CD14-positive monocyte (primary cell): ENCODE measurements at regions not wholly inside any gene's neighbourhood (a gene's known extent, or its start where the extent isn't known, plus 50 kb on each side); places are given as distances from the start of the nearest gene placed in this dataset.

Experiments
- DNase-seq, 3 donors: peaks; one replicate each; pipeline ENCODE4 v3.0.0-alpha.2; 2011 to 2022
- H2AFZ ChIP-seq: 2 replicates; pipeline ENCODE4 v1.6.0; 2012; ENCODE audit warnings: mild to moderate bottlenecking, low read depth, low read length, inconsistent platforms; ENCODE audit not compliant: insufficient read depth, poor library complexity, severe bottlenecking
- H3K27ac ChIP-seq, 2 donors: 1 replicate in 1 of 2; 2 replicates in 1 of 2; pipeline ENCODE4 v1.5.1; 2012 to 2013; ENCODE audit warnings: low read length in 2 of 2, control low read depth in 1 of 2, inconsistent platforms in 1 of 2, low read depth in 1 of 2, mild to moderate bottlenecking in 1 of 2
- H3K27me3 ChIP-seq, 2 donors: one replicate each; pipeline versions ENCODE4 v1.6.0 to v1.6.1; 2011 to 2013; ENCODE audit warnings: low read length in 2 of 2; ENCODE audit not compliant: control insufficient read depth in 2 of 2, insufficient read depth in 2 of 2
- H3K36me3 ChIP-seq, 2 donors: replicated peaks in 1 of 2; 1 replicate in 1 of 2; 2 replicates in 1 of 2; pipeline versions ENCODE4 v1.5.1 to v1.6.1; 2012 to 2013; ENCODE audit warnings: low read length in 2 of 2, control low read depth in 1 of 2, inconsistent platforms in 1 of 2, mild to moderate bottlenecking in 1 of 2; ENCODE audit not compliant: insufficient read depth in 2 of 2, control insufficient read depth in 1 of 2
- H3K4me1 ChIP-seq, 2 donors: 1 replicate in 1 of 2; 2 replicates in 1 of 2; pipeline versions ENCODE4 v1.5.1 to v1.6.1; 2012 to 2013; ENCODE audit warnings: low read length in 2 of 2, control low read depth in 1 of 2, inconsistent platforms in 1 of 2, mild to moderate bottlenecking in 1 of 2, moderate library complexity in 1 of 2; ENCODE audit not compliant: insufficient read depth in 2 of 2, control insufficient read depth in 1 of 2
- H3K4me2 ChIP-seq: replicated peaks from 2 replicates; pipeline ENCODE3; 2012; ENCODE audit warnings: low read length, moderate library complexity, mild to moderate bottlenecking; ENCODE audit not compliant: poor library complexity, severe bottlenecking; ENCODE audit errors: extremely low read depth
- H3K4me3 ChIP-seq, 3 experiments: fragments of 200-600 bp in 1 of 3; sonication (generic) in 1 of 3; replicated peaks in 1 of 3; 1 replicate in 2 of 3; 2 replicates in 1 of 3; pipeline ENCODE4 v1.5.1; 2011 to 2013; ENCODE audit warnings: low read length in 3 of 3, mild to moderate bottlenecking in 3 of 3, control low read depth in 2 of 3, low read depth in 2 of 3, inconsistent platforms in 1 of 3, moderate library complexity in 1 of 3
- H3K79me2 ChIP-seq: 2 replicates; pipeline ENCODE4 v1.6.0; 2012; ENCODE audit warnings: mild to moderate bottlenecking, control low read depth, inconsistent platforms, low read length, moderate library complexity; ENCODE audit not compliant: insufficient read depth
- H3K9ac ChIP-seq: 2 replicates; pipeline ENCODE4 v1.6.0; 2017; ENCODE audit warnings: low read length, mild to moderate bottlenecking; ENCODE audit not compliant: insufficient read depth, poor library complexity, severe bottlenecking
- H3K9me3 ChIP-seq, 2 donors: replicated peaks in 1 of 2; 1 replicate in 1 of 2; 2 replicates in 1 of 2; pipeline versions ENCODE4 v1.5.1 to v1.6.1; 2012 to 2013; ENCODE audit warnings: low read length in 2 of 2, control low read depth in 1 of 2; ENCODE audit not compliant: control insufficient read depth in 1 of 2, insufficient read depth in 1 of 2
- H4K20me1 ChIP-seq: 2 replicates; pipeline ENCODE4 v1.6.0; 2012; ENCODE audit warnings: mild to moderate bottlenecking, low read length, control low read depth, moderate library complexity; ENCODE audit not compliant: insufficient read depth
- H3K27ac Mint-ChIP-seq, 7 donors: one replicate each; pipeline ENCODE4 v1.8.0; 2020; ENCODE audit warnings: mild to moderate bottlenecking in 7 of 7, mixed read lengths in 7 of 7, moderate library complexity in 6 of 7, inconsistent platforms in 2 of 7
- H3K27me3 Mint-ChIP-seq, 3 donors: one replicate each; pipeline ENCODE4 v1.8.0; 2021 to 2022; ENCODE audit warnings: low read depth in 3 of 3, mild to moderate bottlenecking in 3 of 3, mixed read lengths in 3 of 3, moderate library complexity in 3 of 3, inconsistent platforms in 1 of 3
- H3K36me3 Mint-ChIP-seq, 2 donors: one replicate each; pipeline ENCODE4 v1.8.0; 2020; ENCODE audit warnings: mixed read lengths in 2 of 2, inconsistent platforms in 1 of 2, mild to moderate bottlenecking in 1 of 2
- H3K4me1 Mint-ChIP-seq: one replicate; pipeline ENCODE4 v1.8.0; 2020; ENCODE audit warnings: mild to moderate bottlenecking, mixed read lengths
- H3K4me3 Mint-ChIP-seq, 2 donors: one replicate each; pipeline ENCODE4 v1.8.0; 2020; ENCODE audit warnings: mild to moderate bottlenecking in 2 of 2, mixed read lengths in 2 of 2, moderate library complexity in 1 of 2
- H3K9me3 Mint-ChIP-seq, 7 donors: one replicate each; pipeline ENCODE4 v1.8.0; 2020 to 2022; ENCODE audit warnings: mixed read lengths in 7 of 7, mild to moderate bottlenecking in 6 of 7, moderate library complexity in 6 of 7, inconsistent platforms in 2 of 7
- WGBS: methylation state at CpG from one replicate; pipeline ENCODE4 v1.1.5; 2013; ENCODE audit warnings: missing lambda C conversion rate; ENCODE audit not compliant: insufficient coverage; 5-methylcytosine and 5-hydroxymethylcytosine counted together
- intact Hi-C, 2 donors: fragments of 100-400 bp; cut with micrococcal nuclease; formaldehyde crosslinking; loops; one replicate each; pipeline versions ENCODE4 v1.15.0 to v1.15.1; 2023
- TF ChIP-seq, protein P1 (sequence below): fragments of 200-600 bp; IDR thresholded peaks from one replicate; pipeline ENCODE4 v1.8.0; 2022; ENCODE audit warnings: antibody characterized with exemption, mild to moderate bottlenecking

DNA sequence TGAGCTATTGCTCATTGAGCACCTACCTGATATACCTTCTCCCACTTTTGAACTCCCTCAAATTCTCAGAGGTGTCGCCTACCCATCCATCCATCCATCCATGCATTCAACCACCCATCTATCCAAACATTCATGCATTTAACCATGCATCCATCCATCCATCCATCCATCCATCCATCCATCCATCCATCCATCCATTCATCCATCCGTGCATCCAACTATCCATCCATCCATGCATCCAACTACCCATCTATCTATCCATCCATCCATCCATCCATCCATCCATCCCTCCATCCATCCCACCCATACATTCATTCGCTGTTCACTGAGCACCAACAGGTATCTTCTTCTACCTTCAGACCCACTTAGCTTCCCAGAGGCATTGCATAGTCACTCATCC, 342.8 kb downstream of the CTTN start:
- H3K27ac ChIP-seq: no peak overlapping the region
- H3K4me1 ChIP-seq: no peaks in the 10 kb centered on the region
- H3K4me3 Mint-ChIP-seq: no peak overlapping the region
- no peaks in the 10 kb centered on the region for H3K27me3 ChIP-seq
- no peak overlapping the region for H3K9ac ChIP-seq
- H3K4me2 ChIP-seq: no peak overlapping the region
- no peaks in the 10 kb centered on the region for H3K4me1 Mint-ChIP-seq
- no peak overlapping the region for H3K27ac Mint-ChIP-seq
- intact Hi-C loops: no loop called here
- H3K36me3 Mint-ChIP-seq: no peaks in the 10 kb centered on the region
- TF ChIP-seq, protein P1, sequence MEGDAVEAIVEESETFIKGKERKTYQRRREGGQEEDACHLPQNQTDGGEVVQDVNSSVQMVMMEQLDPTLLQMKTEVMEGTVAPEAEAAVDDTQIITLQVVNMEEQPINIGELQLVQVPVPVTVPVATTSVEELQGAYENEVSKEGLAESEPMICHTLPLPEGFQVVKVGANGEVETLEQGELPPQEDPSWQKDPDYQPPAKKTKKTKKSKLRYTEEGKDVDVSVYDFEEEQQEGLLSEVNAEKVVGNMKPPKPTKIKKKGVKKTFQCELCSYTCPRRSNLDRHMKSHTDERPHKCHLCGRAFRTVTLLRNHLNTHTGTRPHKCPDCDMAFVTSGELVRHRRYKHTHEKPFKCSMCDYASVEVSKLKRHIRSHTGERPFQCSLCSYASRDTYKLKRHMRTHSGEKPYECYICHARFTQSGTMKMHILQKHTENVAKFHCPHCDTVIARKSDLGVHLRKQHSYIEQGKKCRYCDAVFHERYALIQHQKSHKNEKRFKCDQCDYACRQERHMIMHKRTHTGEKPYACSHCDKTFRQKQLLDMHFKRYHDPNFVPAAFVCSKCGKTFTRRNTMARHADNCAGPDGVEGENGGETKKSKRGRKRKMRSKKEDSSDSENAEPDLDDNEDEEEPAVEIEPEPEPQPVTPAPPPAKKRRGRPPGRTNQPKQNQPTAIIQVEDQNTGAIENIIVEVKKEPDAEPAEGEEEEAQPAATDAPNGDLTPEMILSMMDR: no peak
- peaks cover 0 to 2% (median 0%) of the 10 kb centered on the region in 7 donors for H3K9me3 Mint-ChIP-seq
- H3K4me3 ChIP-seq: no peak overlapping the region
- H2AFZ ChIP-seq: no peak overlapping the region
- H3K27me3 Mint-ChIP-seq: peaks cover 8 to 9% (median 8%) of the 10 kb centered on the region in 3 donors
- WGBS: 75% methylated on average over 3 of the region's 3 CpGs
- no peaks in the 10 kb centered on the region for H3K36me3 ChIP-seq
- H4K20me1 ChIP-seq: no peaks in the 10 kb centered on the region
- H3K9me3 ChIP-seq: no peaks in the 10 kb centered on the region
- no peaks in the 10 kb centered on the region for H3K79me2 ChIP-seq
- no peak for DNase-seq

DNA sequence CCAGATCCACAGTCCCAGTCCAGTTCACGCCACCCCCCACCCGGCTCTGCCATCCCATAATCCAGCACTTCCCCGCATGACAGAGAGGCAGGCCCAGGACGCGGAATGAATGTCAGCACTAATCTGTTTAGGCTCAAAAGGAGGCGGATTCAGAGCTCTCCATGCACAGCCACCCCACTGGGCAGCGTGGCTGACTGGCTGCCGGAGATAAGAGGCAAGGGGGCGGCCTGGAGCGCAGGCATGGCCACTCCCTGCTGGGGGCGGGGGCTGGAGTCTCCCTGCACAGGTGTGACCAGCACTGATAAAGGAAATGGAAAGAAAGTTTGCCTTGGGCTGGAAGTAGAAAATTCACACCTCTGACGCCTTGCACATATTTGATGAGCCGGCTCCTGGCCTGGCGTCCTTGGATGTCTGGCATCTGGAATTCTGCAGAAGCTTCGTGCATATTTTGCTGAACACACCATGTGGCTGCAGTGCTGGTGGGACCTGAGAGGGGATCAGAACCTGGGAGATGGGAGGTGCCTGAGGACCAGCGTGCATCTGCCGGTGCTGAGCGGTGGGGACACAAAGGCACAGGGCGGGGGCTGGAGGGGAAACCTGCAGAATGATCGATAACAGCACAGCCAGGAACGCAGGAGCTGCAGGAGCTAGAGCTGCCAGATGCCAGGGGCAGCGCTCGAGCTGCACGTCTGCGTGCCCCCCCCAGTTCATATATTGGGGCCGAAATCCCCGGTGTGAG, 344.4 kb downstream of the CTTN start:
- Histone ChIP-seq H3K9me3 (no peaks in the 10 kb centered on the region), H3K4me3 (no peak overlapping the region), H4K20me1 (no peaks in the 10 kb centered on the region), H3K4me1 (no peaks in the 10 kb centered on the region), H3K27me3 (no peaks in the 10 kb centered on the region), H3K4me2 (no peak overlapping the region), H2AFZ (no peak overlapping the region), H3K27ac (no peak overlapping the region), H3K79me2 (no peaks in the 10 kb centered on the region), H3K9ac (no peak overlapping the region), H3K36me3 (no peaks in the 10 kb centered on the region)
- peaks cover 8 to 9% (median 8%) of the 10 kb centered on the region in 3 donors for H3K27me3 Mint-ChIP-seq
- no peak for DNase-seq
- H3K9me3 Mint-ChIP-seq: peaks cover 0 to 4% (median 0%) of the 10 kb centered on the region in 7 donors
- no peak overlapping the region for H3K4me3 Mint-ChIP-seq
- intact Hi-C loops: no loop called here
- WGBS: 81% methylated on average over 18 of the region's 27 CpGs
- H3K27ac Mint-ChIP-seq: no peak overlapping the region
- TF ChIP-seq, protein P1: no peak
- no peaks in the 10 kb centered on the region for H3K36me3 Mint-ChIP-seq
- no peaks in the 10 kb centered on the region for H3K4me1 Mint-ChIP-seq
